B cell (primary cell): ENCODE measurements at regions not wholly inside any gene's neighbourhood (a gene's known extent, or its start where the extent isn't known, plus 50 kb on each side); places are given as distances from the start of the nearest gene placed in this dataset.

Experiments used
- ATAC-seq: fragments of 200-7000 bp; cut with Tn5 transposase; one replicate; pipeline ENCODE4 v1.10.0; 2021; ENCODE audit warnings: low read depth, mild to moderate bottlenecking, moderate number of reproducible peaks, moderate library complexity
- CTCF ChIA-PET: fragments of 350-600 bp; sonication (Branson Sonifier 250); formaldehyde crosslinking; loops from one replicate; lab custom pipeline; 2021; ENCODE audit warnings: antibody characterized with exemption, inconsistent platforms; lab: Charles Lee
- POLR2A ChIA-PET: fragments of 350-600 bp; sonication (Branson Sonifier 250); formaldehyde crosslinking; loops from one replicate; lab custom pipeline; 2021; ENCODE audit warnings: antibody characterized with exemption; lab: Charles Lee
- DNase-seq: peaks from one replicate; pipeline ENCODE4 v3.0.0; 2013
- H2AFZ ChIP-seq: 2 replicates; pipeline ENCODE4 v1.6.1; 2012; ENCODE audit warnings: mild to moderate bottlenecking, low read depth, low read length; ENCODE audit not compliant: insufficient read depth, poor library complexity, severe bottlenecking
- H3K27ac ChIP-seq, 2 donors: 1 replicate in 1 of 2; 2 replicates in 1 of 2; pipeline ENCODE4 v1.5.1; 2012 to 2013; ENCODE audit warnings: low read length in 2 of 2, mild to moderate bottlenecking in 2 of 2, moderate library complexity in 1 of 2
- H3K27me3 ChIP-seq, 4 experiments: fragments of 200-600 bp in 1 of 4; sonication (generic) in 1 of 4; replicated peaks in 1 of 4; 1 replicate in 2 of 4; 2 replicates in 2 of 4; pipeline versions ENCODE4 v1.6.1 to v1.7.0; 2013 to 2016; ENCODE audit warnings: low read length in 3 of 4, mild to moderate bottlenecking in 2 of 4, mixed read lengths in 1 of 4, moderate library complexity in 1 of 4; ENCODE audit not compliant: insufficient read depth in 4 of 4, control insufficient read depth in 3 of 4; ENCODE audit errors: control extremely low read depth in 1 of 4
- H3K36me3 ChIP-seq, 2 experiments: replicated peaks in 1 of 2; 1 replicate in 1 of 2; 2 replicates in 1 of 2; pipeline versions ENCODE4 v1.6.1 to v1.7.1; 2013; ENCODE audit warnings: low read length in 1 of 2; ENCODE audit not compliant: insufficient read depth in 2 of 2, control insufficient read depth in 1 of 2; ENCODE audit errors: control extremely low read depth in 1 of 2, extremely low read depth in 1 of 2
- H3K4me1 ChIP-seq, 2 donors: fragments of 200-600 bp in 1 of 2; sonication (generic) in 1 of 2; 1 replicate in 1 of 2; 2 replicates in 1 of 2; pipeline versions ENCODE4 v1.5.1 to v1.6.1; 2013 to 2017; ENCODE audit warnings: low read length in 2 of 2; ENCODE audit not compliant: control insufficient read depth in 2 of 2, insufficient read depth in 2 of 2
- H3K4me2 ChIP-seq: replicated peaks from 2 replicates; pipeline ENCODE3; 2012; ENCODE audit warnings: mild to moderate bottlenecking, low read depth, low read length; ENCODE audit not compliant: poor library complexity, severe bottlenecking
- H3K4me3 ChIP-seq, 5 experiments: fragments of 200-600 bp in 1 of 5; sonication (generic) in 1 of 5; 1 replicate in 3 of 5; 2 replicates in 2 of 5; pipeline versions ENCODE4 v1.5.1 to v1.7.0; 2011 to 2016; ENCODE audit warnings: low read length in 4 of 5, mild to moderate bottlenecking in 4 of 5, low read depth in 2 of 5, control low read depth in 1 of 5, moderate library complexity in 1 of 5; ENCODE audit not compliant: insufficient read depth in 1 of 5; ENCODE audit errors: control extremely low read depth in 1 of 5, extremely low read depth in 1 of 5
- H3K79me2 ChIP-seq: fragments of 200-600 bp; sonication (generic); one replicate; pipeline ENCODE4 v1.6.0; 2016; ENCODE audit warnings: low read length; ENCODE audit not compliant: control insufficient read depth, insufficient read depth
- H3K9ac ChIP-seq: fragments of 200-600 bp; sonication (generic); 2 replicates; pipeline ENCODE4 v1.6.1; 2017; ENCODE audit warnings: mild to moderate bottlenecking, low read length, moderate library complexity
- H3K9me3 ChIP-seq, 3 donors: one replicate each; pipeline versions ENCODE4 v1.6.1 to v1.7.1; 2013; ENCODE audit warnings: low read length in 2 of 3; ENCODE audit not compliant: control insufficient read depth in 2 of 3, insufficient read depth in 1 of 3; ENCODE audit errors: control extremely low read depth in 1 of 3
- H4K20me1 ChIP-seq: 2 replicates; pipeline ENCODE4 v1.6.0; 2012; ENCODE audit warnings: mild to moderate bottlenecking, low read length; ENCODE audit not compliant: insufficient read depth, control insufficient read depth, poor library complexity, severe bottlenecking
- H3K27ac Mint-ChIP-seq: one replicate; pipeline ENCODE4 v1.8.0; 2021; ENCODE audit warnings: mixed read lengths
- H3K27me3 Mint-ChIP-seq: one replicate; pipeline ENCODE4 v1.8.0; 2021; ENCODE audit warnings: mixed read lengths
- H3K4me1 Mint-ChIP-seq: one replicate; pipeline ENCODE4 v1.8.0; 2021; ENCODE audit warnings: mixed read lengths
- H3K4me3 Mint-ChIP-seq: one replicate; pipeline ENCODE4 v1.8.0; 2021; ENCODE audit warnings: mixed read lengths
- H3K9me3 Mint-ChIP-seq: one replicate; pipeline ENCODE4 v1.8.0; 2022; ENCODE audit warnings: mixed read lengths; ENCODE audit not compliant: insufficient read depth
- CTCF ChIP-seq: fragments of 200-600 bp; IDR thresholded peaks from one replicate; pipeline ENCODE4 v1.8.0; 2022; ENCODE audit warnings: antibody characterized with exemption, mild to moderate bottlenecking
- EZH2 ChIP-seq: IDR thresholded peaks from 2 replicates; pipeline ENCODE4 v1.6.1; 2012; ENCODE audit warnings: borderline replicate concordance, low read depth, mild to moderate bottlenecking, moderate library complexity, low read length; ENCODE audit not compliant: insufficient read depth, poor library complexity, severe bottlenecking
- WGBS: methylation state at CpG from one replicate; pipeline ENCODE4 v1.1.5; 2013; ENCODE audit warnings: missing lambda C conversion rate; ENCODE audit not compliant: insufficient coverage; 5-methylcytosine and 5-hydroxymethylcytosine counted together
- intact Hi-C: fragments of 100-400 bp; cut with micrococcal nuclease; formaldehyde crosslinking; loops from one replicate; pipeline ENCODE4 v1.10.0; 2022

- Mint-ChIP-seq H3K9me3 (peaks cover 7% of the 10 kb centered on the region), H3K27ac (no peak overlapping the region), H3K4me3 (no peak overlapping the region), H3K27me3 (no peaks in the 10 kb centered on the region), H3K4me1 (peaks cover 1% of the 10 kb centered on the region)
- DNase-seq (no peak), ATAC-seq (no peak)
- H3K4me3 ChIP-seq = no peak overlapping the region
- POLR2A ChIA-PET = no interaction called here
- no peaks in the 10 kb centered on the region for H3K36me3 ChIP-seq
- H3K9ac ChIP-seq = no peak overlapping the region
- 83% methylated on average over 3 of the region's 3 CpGs for WGBS
- H3K9me3 ChIP-seq = peaks cover 2 to 21% (median 2%) of the 10 kb centered on the region in 3 donors
- H3K79me2 ChIP-seq = no peaks in the 10 kb centered on the region
- no peaks in the 10 kb centered on the region for H4K20me1 ChIP-seq
- TF ChIP-seq EZH2 = no peak
- no peak for TF ChIP-seq CTCF
- H3K4me1 ChIP-seq = no peaks in the 10 kb centered on the region
- intact Hi-C loops = no loop called here
- H3K4me2 ChIP-seq = no peak overlapping the region
- no peak overlapping the region for H2AFZ ChIP-seq
- CTCF ChIA-PET = no interaction called here
- H3K27me3 ChIP-seq = no peaks in the 10 kb centered on the region
- H3K27ac ChIP-seq = no peak overlapping the region
Observed at GRCh38 chr6:14524319-14524718, 406.7 kb downstream of the CD83 start.

- peaks cover 7% of the 10 kb centered on the region for H3K9me3 Mint-ChIP-seq
- no peak for ATAC-seq
- TF ChIP-seq CTCF (no peak), EZH2 (no peak)
- no peak overlapping the region for H2AFZ ChIP-seq
- H3K9me3 ChIP-seq = peaks cover 2 to 8% (median 2%) of the 10 kb centered on the region in 3 donors
- H3K4me2 ChIP-seq = no peak overlapping the region
- intact Hi-C loops = no loop called here
- DNase-seq = no peak
- no peak overlapping the region for H3K4me3 ChIP-seq
- POLR2A ChIA-PET = no interaction called here
- CTCF ChIA-PET = interaction anchor here (0.7 to 1.3 kb wide), 3 partner anchors 27 to 148 kb away, joined by 3 read pairs; no protein-coding TSS in a partner anchor
- WGBS = 100% methylated on average over 2 of the region's 4 CpGs
- H3K27ac ChIP-seq = no peak overlapping the region
- no peaks in the 10 kb centered on the region for H3K4me1 ChIP-seq
- H3K36me3 ChIP-seq = no peaks in the 10 kb centered on the region
- no peaks in the 10 kb centered on the region for H3K27me3 ChIP-seq
- peaks cover 4% of the 10 kb centered on the region for H3K4me1 Mint-ChIP-seq
- no peaks in the 10 kb centered on the region for H4K20me1 ChIP-seq
- no peak overlapping the region for H3K9ac ChIP-seq
- no peaks in the 10 kb centered on the region for H3K27me3 Mint-ChIP-seq
- H3K79me2 ChIP-seq = no peaks in the 10 kb centered on the region
- H3K4me3 Mint-ChIP-seq = no peak overlapping the region
- H3K27ac Mint-ChIP-seq = no peak overlapping the region
Observed at GRCh38 chr6:14530385-14530784, 412.8 kb downstream of the CD83 start.
